ENCODE measurements at regions not wholly inside any gene's neighbourhood (a gene's known extent, or its start where the extent isn't known, plus 50 kb on each side); places are given as distances from the start of the nearest gene placed in this dataset.

- no peak for DNase-seq
Measured at GRCh38 chr6:141265756-141266623, 866.7 kb upstream of the GJE1 start.

GRCh38 chr6:141264101-141264500, 868.6 kb upstream of the GJE1 start:
- no peak for DNase-seq

- DNase-seq, result no peak
Measured at GRCh38 chr6:141261672-141262060, 871.1 kb upstream of the GJE1 start.

GRCh38 chr6:141261016-141261671, 871.6 kb upstream of the GJE1 start:
- DNase-seq, result peak; percentile 59

- DNase-seq, result peak; percentile 37
Measured at GRCh38 chr6:141260627-141261015, 872.1 kb upstream of the GJE1 start.

- DNase-seq, result no peak
Measured at GRCh38 chr6:141259807-141260206, 872.9 kb upstream of the GJE1 start.

GRCh38 chr6:141259091-141259490, 873.6 kb upstream of the GJE1 start:
- no peak for DNase-seq

- DNase-seq, result no peak
Measured at GRCh38 chr6:141258516-141258915, 874.2 kb upstream of the GJE1 start.

- DNase-seq, result no peak
Measured at GRCh38 chr6:141254336-141254735, 878.4 kb upstream of the GJE1 start.

GRCh38 chr6:141252828-141253608, 879.7 kb upstream of the GJE1 start:
- DNase-seq, result no peak

GRCh38 chr6:141251286-141251685, 881.4 kb upstream of the GJE1 start:
- no peak for DNase-seq

- no peak for DNase-seq
Measured at GRCh38 chr6:141248021-141248799, 884.5 kb upstream of the GJE1 start.

GRCh38 chr6:141244366-141244765, 888.4 kb upstream of the GJE1 start:
- DNase-seq, result no peak

- no peak for DNase-seq
Measured at GRCh38 chr6:141242957-141243356, 889.8 kb upstream of the GJE1 start.

GRCh38 chr6:141229296-141229695, 903.4 kb upstream of the GJE1 start:
- no peak for DNase-seq

- DNase-seq, result no peak
Measured at GRCh38 chr6:141218583-141218982, 914.1 kb upstream of the GJE1 start.

GRCh38 chr6:141216726-141217125, 916.0 kb upstream of the GJE1 start:
- DNase-seq, result no peak

GRCh38 chr6:141212296-141212695, 920.4 kb upstream of the GJE1 start:
- no peak for DNase-seq

GRCh38 chr6:141211845-141212244, 920.9 kb upstream of the GJE1 start:
- DNase-seq, result no peak

GRCh38 chr6:141210901-141211300, 921.8 kb upstream of the GJE1 start:
- DNase-seq, result no peak

- no peak for DNase-seq
Measured at GRCh38 chr6:141209890-141210289, 922.8 kb upstream of the GJE1 start.

- DNase-seq, result no peak
Measured at GRCh38 chr6:141208101-141208500, 924.6 kb upstream of the GJE1 start.
